ENCODE measurements at regions not wholly inside any gene's neighbourhood (a gene's known extent, or its start where the extent isn't known, plus 50 kb on each side); places are given as distances from the start of the nearest gene placed in this dataset.

GRCh38 chr11:95608093-95608492 lies 181.5 kb downstream of the FAM76B start:
- no peak for TF ChIP-seq JUND (IDR thresholded peaks at IDR 0.05; ENCODE audit: low read depth)
- in situ Hi-C loops (cut with HindIII; ENCODE audit: low pct_unique_long_range_greater_than_20kb, low sequenced_read_pairs): no loop called here

GRCh38 chr11:95606824-95607223 lies 182.8 kb downstream of the FAM76B start:
- in situ Hi-C loops (cut with HindIII; ENCODE audit: low pct_unique_long_range_greater_than_20kb, low sequenced_read_pairs): no loop called here
- no peak for TF ChIP-seq JUND (IDR thresholded peaks at IDR 0.05; ENCODE audit: low read depth)
- no peak for DNase-seq (ENCODE audit: low read depth in 1 of 2, low spot score in 1 of 2)

More at GRCh38 chr11:95608093-95608492, 181.5 kb downstream of the FAM76B start:
- DNase-seq (ENCODE audit: low read depth in 1 of 2, low spot score in 1 of 2): no peak

- no peak for DNase-seq (ENCODE audit: low read depth in 1 of 2, low spot score in 1 of 2)
- TF ChIP-seq JUND (IDR thresholded peaks at IDR 0.05; ENCODE audit: low read depth): no peak
- in situ Hi-C loops (cut with HindIII; ENCODE audit: low pct_unique_long_range_greater_than_20kb, low sequenced_read_pairs): no loop called here
These were observed 184.2 kb downstream of the FAM76B start for GRCh38 chr11:95605271-95605940.

GRCh38 chr11:95599959-95600586 lies 189.5 kb downstream of the FAM76B start:
- in situ Hi-C loops (cut with HindIII; ENCODE audit: low pct_unique_long_range_greater_than_20kb, low sequenced_read_pairs): no loop called here
- no peak for DNase-seq (ENCODE audit: low read depth in 1 of 2, low spot score in 1 of 2)
- TF ChIP-seq JUND (IDR thresholded peaks at IDR 0.05; ENCODE audit: low read depth): no peak

GRCh38 chr11:95595973-95596489 lies 193.6 kb downstream of the FAM76B start:
- no peak for DNase-seq (ENCODE audit: low read depth in 1 of 2, low spot score in 1 of 2)
- in situ Hi-C loops (cut with HindIII; ENCODE audit: low pct_unique_long_range_greater_than_20kb, low sequenced_read_pairs): no loop called here
- no peak for TF ChIP-seq JUND (IDR thresholded peaks at IDR 0.05; ENCODE audit: low read depth)

DNA sequence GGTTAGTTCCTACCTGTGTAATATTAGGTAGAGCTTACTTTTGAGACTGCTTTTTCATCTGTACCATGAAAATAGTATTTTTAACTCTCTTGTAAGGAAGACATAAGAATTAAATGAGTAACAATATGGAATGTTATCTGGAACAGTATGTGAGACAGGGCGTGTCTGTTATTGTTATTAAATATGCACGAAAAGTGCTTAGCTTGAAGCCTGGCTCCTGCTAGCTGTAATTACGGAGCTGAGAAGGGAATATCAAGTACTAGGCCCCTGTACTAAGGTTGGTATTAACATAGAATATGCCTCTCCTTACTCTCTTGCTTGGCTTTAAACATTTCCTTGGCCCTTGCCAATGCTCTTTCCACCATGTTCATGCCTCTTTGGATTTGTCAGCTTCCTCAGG lies 194.0 kb downstream of the FAM76B start:
- in situ Hi-C loops (cut with HindIII; ENCODE audit: low pct_unique_long_range_greater_than_20kb, low sequenced_read_pairs): no loop called here
- no peak for DNase-seq (ENCODE audit: low read depth in 1 of 2, low spot score in 1 of 2)
- TF ChIP-seq JUND (IDR thresholded peaks at IDR 0.05; ENCODE audit: low read depth): no peak

- no peak for TF ChIP-seq JUND (IDR thresholded peaks at IDR 0.05; ENCODE audit: low read depth)
- DNase-seq (ENCODE audit: low read depth in 1 of 2, low spot score in 1 of 2): no peak
- in situ Hi-C loops (cut with HindIII; ENCODE audit: low pct_unique_long_range_greater_than_20kb, low sequenced_read_pairs): no loop called here
These were observed 196.5 kb downstream of the FAM76B start for GRCh38 chr11:95593111-95593510.

DNA sequence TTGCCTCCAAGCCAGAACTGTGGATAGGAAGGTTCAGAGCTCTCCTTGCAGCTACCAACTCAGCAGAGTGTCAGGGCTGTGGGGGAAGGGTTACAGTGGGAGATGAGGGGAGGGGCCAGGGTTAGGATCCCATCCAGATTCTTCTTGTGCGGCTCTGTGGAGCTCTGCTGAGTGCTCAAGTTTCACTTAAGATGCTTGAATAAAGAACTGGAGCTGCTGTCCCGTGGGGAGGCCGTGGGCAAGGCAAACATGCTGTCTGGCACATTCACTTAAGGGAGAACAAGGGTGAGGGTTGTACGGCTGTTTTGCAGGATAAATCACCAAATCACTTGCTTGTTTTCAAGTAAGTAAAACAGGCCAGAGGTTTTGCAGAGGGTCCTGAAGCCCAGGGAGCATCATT lies 197.1 kb downstream of the FAM76B start:
- in situ Hi-C loops (cut with HindIII; ENCODE audit: low pct_unique_long_range_greater_than_20kb, low sequenced_read_pairs): no loop called here
- no peak for TF ChIP-seq JUND (IDR thresholded peaks at IDR 0.05; ENCODE audit: low read depth)
- DNase-seq (ENCODE audit: low read depth in 1 of 2, low spot score in 1 of 2): no peak

DNA sequence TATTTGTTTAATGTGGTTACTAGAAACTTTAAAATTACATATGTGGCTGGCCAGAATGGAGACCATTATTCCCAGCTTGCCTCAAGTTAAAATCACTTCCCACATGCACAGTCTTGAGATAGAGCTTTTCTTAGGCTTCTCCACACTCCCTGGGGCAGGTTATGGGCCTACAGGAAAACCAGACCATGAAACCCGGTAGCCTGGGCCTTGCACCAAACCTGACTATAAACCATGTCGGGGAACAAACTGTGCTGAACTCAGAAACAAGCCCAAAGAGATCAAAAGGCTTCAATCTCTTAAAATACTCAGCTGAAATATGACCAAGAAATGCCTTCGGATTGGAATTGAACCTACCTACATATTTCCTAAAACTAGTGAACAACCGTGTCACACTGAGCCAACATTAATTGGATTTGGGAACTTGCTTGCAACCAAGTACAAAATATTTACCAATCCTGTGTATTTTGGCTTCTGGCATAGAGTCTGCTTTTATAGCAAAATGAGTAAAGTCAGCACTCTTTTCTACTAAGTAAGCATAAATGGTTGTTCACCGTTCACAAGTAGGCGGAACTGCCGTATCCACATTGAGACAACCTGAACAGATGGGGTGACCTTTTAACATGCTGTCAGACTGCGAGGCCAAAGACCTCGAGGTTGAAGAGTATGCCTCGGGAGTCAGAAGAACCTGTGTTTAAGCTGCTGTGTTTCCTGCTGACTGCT lies 199.5 kb downstream of the FAM76B start:
- no peak for DNase-seq (ENCODE audit: low read depth in 1 of 2, low spot score in 1 of 2)
- in situ Hi-C loops (cut with HindIII; ENCODE audit: low pct_unique_long_range_greater_than_20kb, low sequenced_read_pairs): no loop called here
- no peak for TF ChIP-seq JUND (IDR thresholded peaks at IDR 0.05; ENCODE audit: low read depth)

- no peak for TF ChIP-seq JUND (IDR thresholded peaks at IDR 0.05; ENCODE audit: low read depth)
- in situ Hi-C loops (cut with HindIII; ENCODE audit: low pct_unique_long_range_greater_than_20kb, low sequenced_read_pairs): no loop called here
- no peak for DNase-seq (ENCODE audit: low read depth in 1 of 2, low spot score in 1 of 2)
These were observed 200.8 kb downstream of the FAM76B start for GRCh38 chr11:95588821-95589220.

- no peak for DNase-seq (ENCODE audit: low read depth in 1 of 2, low spot score in 1 of 2)
- in situ Hi-C loops (cut with HindIII; ENCODE audit: low pct_unique_long_range_greater_than_20kb, low sequenced_read_pairs): no loop called here
- TF ChIP-seq JUND (IDR thresholded peaks at IDR 0.05; ENCODE audit: low read depth): no peak
These were observed 202.9 kb downstream of the FAM76B start for GRCh38 chr11:95586661-95587060.

DNA sequence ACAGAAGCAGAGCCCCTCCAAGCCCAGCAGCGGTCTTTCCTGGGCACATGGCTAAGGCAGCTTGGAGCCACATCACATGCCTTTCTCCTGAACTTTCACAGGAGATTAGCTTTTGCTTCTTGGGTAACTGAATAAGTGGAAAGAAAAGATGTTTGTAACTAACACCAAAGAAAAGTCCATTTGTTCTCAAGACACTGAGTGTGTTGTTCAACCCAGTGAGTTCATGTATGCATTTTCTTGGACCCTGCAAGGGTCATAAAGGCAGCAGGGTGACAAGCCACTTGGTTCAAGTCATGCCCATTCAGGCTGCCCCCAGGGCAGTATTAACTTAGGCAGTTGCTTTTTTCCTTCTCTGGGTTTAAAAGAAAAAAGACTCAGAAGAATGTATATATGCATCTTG lies 203.4 kb downstream of the FAM76B start:
- in situ Hi-C loops (cut with HindIII; ENCODE audit: low pct_unique_long_range_greater_than_20kb, low sequenced_read_pairs): no loop called here
- DNase-seq (ENCODE audit: low read depth in 1 of 2, low spot score in 1 of 2): no peak
- TF ChIP-seq JUND (IDR thresholded peaks at IDR 0.05; ENCODE audit: low read depth): no peak

DNA sequence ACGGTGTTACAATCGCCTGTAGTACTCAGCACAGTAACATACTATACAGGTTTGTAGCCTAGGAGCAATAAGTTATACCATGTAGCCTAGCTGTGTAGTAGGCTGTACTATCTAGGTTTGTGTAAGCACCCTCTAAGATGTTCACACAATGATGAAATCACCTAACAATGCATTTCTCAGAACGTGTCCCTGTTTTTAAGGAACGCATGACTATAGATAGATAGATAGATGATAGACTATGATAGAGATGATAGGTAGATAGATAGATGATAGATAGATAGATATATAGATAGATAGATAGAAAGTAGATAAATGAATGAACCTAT lies 203.9 kb downstream of the FAM76B start:
- in situ Hi-C loops (cut with HindIII; ENCODE audit: low pct_unique_long_range_greater_than_20kb, low sequenced_read_pairs): no loop called here
- TF ChIP-seq JUND (IDR thresholded peaks at IDR 0.05; ENCODE audit: low read depth): no peak
- no peak for DNase-seq (ENCODE audit: low read depth in 1 of 2, low spot score in 1 of 2)

Data from T47D (cell line).